Upper lobe of left lung (tissue), 4 donors: ENCODE measurements at regions not wholly inside any gene's neighbourhood (a gene's known extent, or its start where the extent isn't known, plus 50 kb on each side); places are given as distances from the start of the nearest gene placed in this dataset.

ENCODE experiments used
- CTCF ChIP-seq, 6 experiments: fragments of 450-650 bp in 4 of 6; fragments of 200-600 bp in 2 of 6; sonication (generic) in 2 of 6; IDR thresholded peaks; one replicate each; pipeline ENCODE4 v1.5.1; 2016 to 2019; ENCODE audit warnings: antibody characterized with exemption in 6 of 6
- EP300 ChIP-seq, 4 donors: sonication (generic); formaldehyde crosslinking; IDR thresholded peaks; one replicate each; pipeline ENCODE4 v1.5.1; 2017; ENCODE audit warnings: antibody characterized with exemption in 4 of 4, control low read depth in 2 of 4
- POLR2A ChIP-seq, 4 donors: fragments of 450-650 bp; IDR thresholded peaks; one replicate each; pipeline ENCODE4 v1.5.1; 2016 to 2017; ENCODE audit warnings: antibody characterized with exemption in 4 of 4, mild to moderate bottlenecking in 2 of 4
- POLR2AphosphoS5 ChIP-seq, 2 donors: sonication (generic); formaldehyde crosslinking; IDR thresholded peaks; one replicate each; pipeline ENCODE4 v1.5.1; 2017; ENCODE audit warnings: antibody characterized with exemption in 2 of 2

- TF ChIP-seq CTCF (IDR thresholded peaks at IDR 0.05) (no peak), POLR2A (IDR thresholded peaks at IDR 0.05) (no peak), EP300 (IDR thresholded peaks at IDR 0.05) (no peak), POLR2AphosphoS5 (IDR thresholded peaks at IDR 0.05) (no peak)
Observed at GRCh38 chr12:92650228-92650822, 52.5 kb upstream of the PLEKHG7 start.
